GM19438 (cell line): ENCODE measurements at regions not wholly inside any gene's neighbourhood (a gene's known extent, or its start where the extent isn't known, plus 50 kb on each side); places are given as distances from the start of the nearest gene placed in this dataset.
"Not testable (repeated sequence)": the region's sequence is repeated elsewhere in the genome, so short reads cannot be mapped to it uniquely, and the experiment has no call there.

Experiments used
- ATAC-seq: cut with Tn5 transposase; IDR thresholded peaks from one replicate; pipeline ENCODE4 v1.9.1; 2021; ENCODE audit warnings: low read depth; ENCODE audit not compliant: unreplicated experiment

- ATAC-seq, result no peak
Measured at GRCh38 chr3:55297706-55298105, 189.4 kb downstream of the WNT5A start.

- no peak for ATAC-seq
Measured at GRCh38 chr3:55297245-55297644, 189.9 kb downstream of the WNT5A start.

GRCh38 chr3:55296791-55297190, 190.3 kb downstream of the WNT5A start:
- ATAC-seq, result no peak

GRCh38 chr3:55296030-55296429, 191.1 kb downstream of the WNT5A start:
- no peak for ATAC-seq

- ATAC-seq, result no peak
Measured at GRCh38 chr3:55294557-55294956, 192.5 kb downstream of the WNT5A start.

- ATAC-seq, result no peak
Measured at GRCh38 chr3:55292360-55292759, 194.7 kb downstream of the WNT5A start.

GRCh38 chr3:55288657-55289056, 198.4 kb downstream of the WNT5A start:
- ATAC-seq, result no peak

- no peak for ATAC-seq
Measured at GRCh38 chr3:55286693-55287092, 200.4 kb downstream of the WNT5A start.

- ATAC-seq, result no peak
Measured at GRCh38 chr3:55285156-55285555, 201.9 kb downstream of the WNT5A start.

GRCh38 chr3:55283441-55283925, 203.6 kb downstream of the WNT5A start:
- ATAC-seq, result no peak

GRCh38 chr3:55282994-55283393, 204.1 kb downstream of the WNT5A start:
- ATAC-seq, result no peak

GRCh38 chr3:55272031-55272645, 215.0 kb downstream of the WNT5A start:
- ATAC-seq, result no peak

GRCh38 chr3:55271549-55271948, 215.6 kb downstream of the WNT5A start:
- ATAC-seq, result no peak

- ATAC-seq, result no peak
Measured at GRCh38 chr3:55270976-55271375, 216.1 kb downstream of the WNT5A start.

- ATAC-seq, result no peak
Measured at GRCh38 chr3:55269636-55270035, 217.5 kb downstream of the WNT5A start.

- no peak for ATAC-seq
Measured at GRCh38 chr3:55269096-55269495, 218.0 kb downstream of the WNT5A start.

GRCh38 chr3:55267206-55267930, 219.7 kb downstream of the WNT5A start:
- ATAC-seq, result no peak

- no peak for ATAC-seq
Measured at GRCh38 chr3:55264919-55265318, 222.2 kb downstream of the WNT5A start.

- no peak for ATAC-seq
Measured at GRCh38 chr3:55252921-55253320, 234.2 kb downstream of the WNT5A start.

GRCh38 chr3:55249156-55249555, 237.9 kb downstream of the WNT5A start:
- not testable (repeated sequence) for ATAC-seq

- ATAC-seq, result no peak
Measured at GRCh38 chr3:55247666-55248065, 239.4 kb downstream of the WNT5A start.

- no peak for ATAC-seq
Measured at GRCh38 chr3:55246033-55246432, 241.1 kb downstream of the WNT5A start.
